ENCODE measurements at regions not wholly inside any gene's neighbourhood (a gene's known extent, or its start where the extent isn't known, plus 50 kb on each side); places are given as distances from the start of the nearest gene placed in this dataset.

- no peaks in the 10 kb centered on the region for H3K4me1 ChIP-seq (ENCODE audit: insufficient read depth, low read length)
- intact Hi-C loops (cut with DNase I, micrococcal nuclease) = no loop called here
- DNase-seq (no peak), ATAC-seq (ENCODE audit: poor library complexity) (no peak)
- CTCF ChIA-PET = no interaction called here
- H3K4me3 ChIP-seq (ENCODE audit: low read length) = no peak overlapping the region
- Mint-ChIP-seq H3K4me1 (ENCODE audit: low read depth) (no peaks in the 10 kb centered on the region), H3K4me3 (no peak overlapping the region), H3K27ac (no peak overlapping the region), H3K27me3 (no peaks in the 10 kb centered on the region), H3K36me3 (ENCODE audit: low read depth) (no peaks in the 10 kb centered on the region), H3K9me3 (no peaks in the 10 kb centered on the region)
- H3K9me3 ChIP-seq (ENCODE audit: control insufficient read depth in 1 of 2, insufficient read depth in 1 of 2, low read length in 2 of 2) = peaks cover 0 to 13% of the 10 kb centered on the region in 2 experiments
- no peaks in the 10 kb centered on the region for H3K36me3 ChIP-seq (ENCODE audit: insufficient read depth, low read length)
- H3K27me3 ChIP-seq (ENCODE audit: control insufficient read depth in 1 of 2, insufficient read depth in 2 of 2, low read length in 2 of 2) = no peaks in the 10 kb centered on the region
- no peak for TF ChIP-seq CTCF (IDR thresholded peaks at IDR 0.05)
- POLR2A ChIA-PET = no interaction called here
- no peak overlapping the region for H3K27ac ChIP-seq (ENCODE audit: low read depth in 1 of 2, low read length in 2 of 2)
Measured at GRCh38 chr4:138565576-138565975, 323.4 kb upstream of the SLC7A11 start.

GRCh38 chr4:138562544-138562991 is 320.4 kb upstream of the SLC7A11 start:
- peaks cover 0 to 17% of the 10 kb centered on the region in 2 experiments for H3K9me3 ChIP-seq (ENCODE audit: control insufficient read depth in 1 of 2, insufficient read depth in 1 of 2, low read length in 2 of 2)
- Mint-ChIP-seq H3K27ac (no peak overlapping the region), H3K4me3 (no peak overlapping the region), H3K9me3 (no peaks in the 10 kb centered on the region), H3K27me3 (no peaks in the 10 kb centered on the region), H3K4me1 (ENCODE audit: low read depth) (no peaks in the 10 kb centered on the region), H3K36me3 (ENCODE audit: low read depth) (no peaks in the 10 kb centered on the region)
- H3K27me3 ChIP-seq (ENCODE audit: control insufficient read depth in 1 of 2, insufficient read depth in 2 of 2, low read length in 2 of 2) = no peaks in the 10 kb centered on the region
- H3K4me1 ChIP-seq (ENCODE audit: insufficient read depth, low read length) = no peaks in the 10 kb centered on the region
- H3K27ac ChIP-seq (ENCODE audit: low read depth in 1 of 2, low read length in 2 of 2) = no peak overlapping the region
- intact Hi-C loops (cut with DNase I, micrococcal nuclease) = no loop called here
- ChIA-PET POLR2A (no interaction called here), CTCF (no interaction called here)
- no peak for TF ChIP-seq CTCF (IDR thresholded peaks at IDR 0.05)
- ATAC-seq (ENCODE audit: poor library complexity) (no peak), DNase-seq (no peak)
- no peaks in the 10 kb centered on the region for H3K36me3 ChIP-seq (ENCODE audit: insufficient read depth, low read length)
- no peak overlapping the region for H3K4me3 ChIP-seq (ENCODE audit: low read length)

GRCh38 chr4:138561906-138562305 is 319.8 kb upstream of the SLC7A11 start:
- Mint-ChIP-seq H3K4me3 (no peak overlapping the region), H3K9me3 (no peaks in the 10 kb centered on the region), H3K27me3 (no peaks in the 10 kb centered on the region), H3K36me3 (ENCODE audit: low read depth) (no peaks in the 10 kb centered on the region), H3K4me1 (ENCODE audit: low read depth) (no peaks in the 10 kb centered on the region), H3K27ac (no peak overlapping the region)
- DNase-seq (no peak), ATAC-seq (ENCODE audit: poor library complexity) (no peak)
- TF ChIP-seq CTCF (IDR thresholded peaks at IDR 0.05) = no peak
- Histone ChIP-seq H3K4me1 (ENCODE audit: insufficient read depth, low read length) (no peaks in the 10 kb centered on the region), H3K36me3 (ENCODE audit: insufficient read depth, low read length) (no peaks in the 10 kb centered on the region), H3K27me3 (ENCODE audit: control insufficient read depth in 1 of 2, insufficient read depth in 2 of 2, low read length in 2 of 2) (no peaks in the 10 kb centered on the region), H3K9me3 (ENCODE audit: control insufficient read depth in 1 of 2, insufficient read depth in 1 of 2, low read length in 2 of 2) (peaks cover 0 to 17% of the 10 kb centered on the region in 2 experiments), H3K4me3 (ENCODE audit: low read length) (no peak overlapping the region), H3K27ac (ENCODE audit: low read depth in 1 of 2, low read length in 2 of 2) (no peak overlapping the region)
- CTCF ChIA-PET = no interaction called here
- intact Hi-C loops (cut with DNase I, micrococcal nuclease) = no loop called here
- POLR2A ChIA-PET = no interaction called here

Measured in CD4-positive, alpha-beta T cell (primary cell).